Body of pancreas (tissue), 4 donors: ENCODE measurements at regions not wholly inside any gene's neighbourhood (a gene's known extent, or its start where the extent isn't known, plus 50 kb on each side); places are given as distances from the start of the nearest gene placed in this dataset.

Experiments used
- POLR2A ChIP-seq, 3 donors: fragments of 450-650 bp; IDR thresholded peaks; one replicate each; pipeline ENCODE4 v1.6.1; 2016; ENCODE audit warnings: antibody characterized with exemption in 3 of 3, mild to moderate bottlenecking in 2 of 3
- TF ChIP-seq, protein P1 (sequence below), 7 experiments: fragments of 450-650 bp in 4 of 7; fragments of 200-600 bp in 3 of 7; sonication (generic) in 3 of 7; IDR thresholded peaks; one replicate each; pipeline ENCODE4 v1.5.1; 2016 to 2019; ENCODE audit warnings: antibody characterized with exemption in 7 of 7

DNA sequence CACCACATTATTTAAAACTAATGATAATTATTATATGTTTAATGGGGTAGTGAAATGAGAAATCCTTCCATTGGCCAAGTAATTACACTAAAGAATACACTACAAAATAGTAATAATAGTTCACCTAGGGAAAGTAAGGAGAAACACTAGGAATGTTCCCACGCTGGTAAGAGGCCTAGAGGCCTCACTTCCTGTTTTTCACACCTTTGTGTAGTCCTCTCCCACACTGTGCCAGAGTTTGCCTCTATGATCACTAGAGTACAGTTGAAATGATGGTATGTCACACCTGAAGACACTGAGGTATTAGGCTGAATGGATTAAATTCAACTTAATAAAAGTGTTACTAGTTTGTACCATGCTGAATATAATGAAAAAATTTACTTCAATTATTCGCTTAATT lies 1348.0 kb upstream of the ATXN8OS start:
- no peak for TF ChIP-seq POLR2A (IDR thresholded peaks at IDR 0.05)
- TF ChIP-seq, protein P1, sequence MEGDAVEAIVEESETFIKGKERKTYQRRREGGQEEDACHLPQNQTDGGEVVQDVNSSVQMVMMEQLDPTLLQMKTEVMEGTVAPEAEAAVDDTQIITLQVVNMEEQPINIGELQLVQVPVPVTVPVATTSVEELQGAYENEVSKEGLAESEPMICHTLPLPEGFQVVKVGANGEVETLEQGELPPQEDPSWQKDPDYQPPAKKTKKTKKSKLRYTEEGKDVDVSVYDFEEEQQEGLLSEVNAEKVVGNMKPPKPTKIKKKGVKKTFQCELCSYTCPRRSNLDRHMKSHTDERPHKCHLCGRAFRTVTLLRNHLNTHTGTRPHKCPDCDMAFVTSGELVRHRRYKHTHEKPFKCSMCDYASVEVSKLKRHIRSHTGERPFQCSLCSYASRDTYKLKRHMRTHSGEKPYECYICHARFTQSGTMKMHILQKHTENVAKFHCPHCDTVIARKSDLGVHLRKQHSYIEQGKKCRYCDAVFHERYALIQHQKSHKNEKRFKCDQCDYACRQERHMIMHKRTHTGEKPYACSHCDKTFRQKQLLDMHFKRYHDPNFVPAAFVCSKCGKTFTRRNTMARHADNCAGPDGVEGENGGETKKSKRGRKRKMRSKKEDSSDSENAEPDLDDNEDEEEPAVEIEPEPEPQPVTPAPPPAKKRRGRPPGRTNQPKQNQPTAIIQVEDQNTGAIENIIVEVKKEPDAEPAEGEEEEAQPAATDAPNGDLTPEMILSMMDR (IDR thresholded peaks at IDR 0.05), result no peak
